GM10266 (cell line): ENCODE measurements at regions not wholly inside any gene's neighbourhood (a gene's known extent, or its start where the extent isn't known, plus 50 kb on each side); places are given as distances from the start of the nearest gene placed in this dataset.
"Not testable (repeated sequence)": the region's sequence is repeated elsewhere in the genome, so short reads cannot be mapped to it uniquely, and the experiment has no call there.

ENCODE experiments used
- DNase-seq: peaks from one replicate; pipeline ENCODE4 v3.0.0; 2012; ENCODE audit errors: extremely low spot score
- TF ChIP-seq, protein P1 (sequence below): IDR thresholded peaks from 2 replicates; pipeline ENCODE4 v1.5.1; 2012; ENCODE audit warnings: mild to moderate bottlenecking, low read depth; ENCODE audit not compliant: control insufficient read depth, insufficient read depth; ENCODE audit errors: missing control alignments

DNA sequence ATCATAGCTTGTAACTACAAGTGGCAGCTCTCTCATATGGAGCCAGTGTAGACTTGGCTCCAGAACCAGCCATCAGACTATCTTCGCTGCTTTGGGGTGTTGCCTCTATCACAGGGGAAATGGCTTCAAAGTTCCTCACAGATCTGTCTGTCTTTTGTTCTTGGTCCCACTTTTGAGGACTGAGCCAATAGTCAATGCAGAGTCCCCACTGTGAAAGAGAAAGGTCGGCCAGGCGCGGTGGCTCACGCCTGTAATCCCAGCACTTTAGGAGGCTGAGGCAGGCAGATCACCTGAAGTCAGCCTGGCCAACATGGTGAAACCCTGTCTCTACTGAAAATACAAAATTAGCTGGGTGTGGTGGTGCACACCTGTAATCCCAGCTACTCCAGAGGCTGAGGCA, 86.9 kb upstream of the FZD7 start:
- DNase-seq: not testable (repeated sequence)

DNA sequence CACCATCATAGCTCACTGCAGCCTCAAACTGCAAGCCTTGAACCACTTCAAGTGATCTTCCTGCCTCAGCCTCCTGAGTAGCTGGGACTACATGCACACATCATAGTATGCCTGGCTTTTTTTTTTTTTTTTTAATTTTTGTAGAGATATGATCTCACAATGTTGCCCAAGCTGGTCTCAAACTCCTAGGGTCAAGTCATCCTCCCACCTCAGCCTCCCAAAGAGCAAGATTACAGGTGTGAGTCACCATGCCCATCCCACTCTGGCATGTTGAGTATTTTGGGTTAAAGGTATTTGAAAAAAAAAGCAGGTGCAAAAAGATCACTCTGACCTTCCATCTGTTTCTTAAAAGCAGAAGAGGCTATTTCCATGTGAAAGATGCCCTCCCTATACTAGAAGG, 86.4 kb upstream of the FZD7 start:
- DNase-seq: no peak

DNA sequence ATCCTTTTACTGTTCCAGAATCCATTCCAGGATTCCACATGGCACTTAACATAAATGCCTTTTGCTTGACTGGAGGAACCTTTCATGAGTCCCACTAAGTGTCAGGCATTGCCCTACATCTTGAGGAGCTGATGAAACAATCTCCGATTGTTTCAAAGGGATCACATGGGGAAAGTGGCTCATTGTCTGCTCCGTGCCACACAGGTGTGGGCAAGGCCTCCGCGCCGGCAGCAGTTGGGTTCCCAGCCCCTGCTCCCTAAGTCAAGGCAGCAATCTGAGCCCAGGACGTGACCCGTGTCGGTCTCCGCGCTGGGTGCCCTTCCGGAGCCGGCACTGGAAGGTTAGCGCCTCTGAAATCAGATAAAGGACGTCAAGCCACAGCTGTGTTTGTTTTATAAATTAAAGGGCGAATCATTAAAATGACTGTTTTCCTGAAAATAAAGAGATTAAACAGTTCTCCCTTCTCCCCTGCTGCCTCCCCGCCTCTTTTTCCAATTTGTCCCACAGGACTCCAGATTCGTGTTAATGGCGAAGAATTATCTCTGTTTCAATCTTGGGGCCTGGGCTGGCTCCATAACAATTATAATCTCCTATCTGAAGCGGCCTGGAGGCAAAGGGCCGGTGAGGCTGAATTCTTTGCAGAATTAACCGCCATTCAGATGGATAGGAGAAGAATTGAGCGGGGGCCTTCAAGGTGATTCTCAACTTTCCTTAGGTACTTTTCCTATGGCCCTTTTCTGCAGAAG, 84.3 kb upstream of the FZD7 start:
- TF ChIP-seq, protein P1, sequence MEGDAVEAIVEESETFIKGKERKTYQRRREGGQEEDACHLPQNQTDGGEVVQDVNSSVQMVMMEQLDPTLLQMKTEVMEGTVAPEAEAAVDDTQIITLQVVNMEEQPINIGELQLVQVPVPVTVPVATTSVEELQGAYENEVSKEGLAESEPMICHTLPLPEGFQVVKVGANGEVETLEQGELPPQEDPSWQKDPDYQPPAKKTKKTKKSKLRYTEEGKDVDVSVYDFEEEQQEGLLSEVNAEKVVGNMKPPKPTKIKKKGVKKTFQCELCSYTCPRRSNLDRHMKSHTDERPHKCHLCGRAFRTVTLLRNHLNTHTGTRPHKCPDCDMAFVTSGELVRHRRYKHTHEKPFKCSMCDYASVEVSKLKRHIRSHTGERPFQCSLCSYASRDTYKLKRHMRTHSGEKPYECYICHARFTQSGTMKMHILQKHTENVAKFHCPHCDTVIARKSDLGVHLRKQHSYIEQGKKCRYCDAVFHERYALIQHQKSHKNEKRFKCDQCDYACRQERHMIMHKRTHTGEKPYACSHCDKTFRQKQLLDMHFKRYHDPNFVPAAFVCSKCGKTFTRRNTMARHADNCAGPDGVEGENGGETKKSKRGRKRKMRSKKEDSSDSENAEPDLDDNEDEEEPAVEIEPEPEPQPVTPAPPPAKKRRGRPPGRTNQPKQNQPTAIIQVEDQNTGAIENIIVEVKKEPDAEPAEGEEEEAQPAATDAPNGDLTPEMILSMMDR: no peak
- no peak for DNase-seq

More for the DNA sequence above, 86.4 kb upstream of the FZD7 start:
- TF ChIP-seq, protein P1: no peak

DNA sequence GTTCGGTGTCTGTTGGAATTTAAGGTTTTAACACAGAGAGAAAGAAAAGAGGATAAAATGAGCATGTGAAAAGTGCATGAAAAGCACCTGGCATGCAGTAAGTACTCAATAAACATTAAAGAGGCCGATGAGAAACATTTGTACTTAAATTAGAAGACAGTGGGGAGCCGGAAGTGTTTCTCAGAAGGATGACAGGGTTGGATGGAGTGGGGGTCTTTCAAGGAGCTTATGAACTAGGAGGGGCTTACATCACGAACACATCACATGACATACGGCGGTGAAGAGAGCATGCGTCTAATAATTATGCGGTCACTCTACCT, 83.8 kb upstream of the FZD7 start:
- TF ChIP-seq, protein P1: no peak
- no peak for DNase-seq

DNA sequence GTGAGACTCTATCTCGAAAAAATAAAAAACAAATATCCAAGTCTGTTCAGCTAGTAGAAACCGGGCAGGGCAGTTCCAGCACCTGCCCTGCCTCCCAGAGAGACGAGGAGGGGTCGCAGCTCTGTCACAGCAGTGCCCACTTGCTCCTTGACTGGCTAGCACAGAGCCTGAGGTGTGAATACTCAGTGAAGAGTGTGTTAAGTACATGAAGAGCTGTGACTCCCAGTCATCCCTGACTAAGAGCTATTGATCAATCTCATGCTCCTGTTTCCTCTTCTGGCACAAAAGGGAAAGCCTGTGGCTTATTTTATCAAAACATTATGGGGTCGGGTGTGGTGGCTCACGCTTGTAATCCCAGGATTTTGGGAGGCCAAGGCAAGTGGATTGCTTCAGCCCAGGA, 83.0 kb upstream of the FZD7 start:
- DNase-seq: no peak
- TF ChIP-seq, protein P1: no peak

DNA sequence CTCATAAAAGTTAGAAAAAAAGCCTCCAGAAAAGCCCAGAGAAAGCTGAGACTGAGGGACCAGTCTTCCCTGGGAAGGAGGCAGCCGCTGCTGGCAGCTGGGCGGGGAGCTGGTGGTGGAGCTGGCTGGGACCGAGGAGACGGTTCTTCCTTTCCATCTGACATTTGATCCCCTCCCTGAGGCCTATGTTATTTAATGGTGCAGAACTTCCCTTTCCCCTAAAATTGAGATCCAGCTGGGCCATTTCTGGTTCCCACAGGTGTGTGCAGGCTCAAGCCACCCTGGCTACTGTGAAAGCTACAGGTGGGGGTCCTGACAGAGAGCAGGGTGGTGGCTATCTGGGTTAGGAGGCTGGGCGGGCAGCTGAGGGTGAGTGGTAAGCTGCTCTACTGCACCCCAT, 81.5 kb upstream of the FZD7 start:
- no peak for DNase-seq

DNA sequence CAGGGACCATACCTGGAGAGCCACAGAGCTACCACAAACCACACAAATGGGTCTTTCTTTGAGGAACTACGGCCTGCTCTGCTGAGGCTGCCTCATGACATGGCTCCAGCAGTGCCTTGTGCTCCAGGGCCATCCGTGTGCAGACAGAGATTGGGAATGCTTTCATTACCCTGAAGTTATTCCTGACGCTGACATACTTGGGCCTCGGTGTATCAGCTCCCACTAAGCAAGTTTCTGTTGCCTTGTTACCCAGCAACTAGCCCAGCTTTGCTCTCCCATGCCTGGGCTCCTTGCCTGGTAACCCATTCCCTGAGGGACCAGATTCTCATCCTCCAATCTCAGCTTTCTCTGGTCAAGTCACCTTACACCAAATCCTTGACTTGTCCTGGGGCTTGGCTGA, 80.3 kb upstream of the FZD7 start:
- TF ChIP-seq, protein P1: no peak
- DNase-seq: no peak

More for the DNA sequence above, 81.5 kb upstream of the FZD7 start:
- TF ChIP-seq, protein P1: no peak

DNA sequence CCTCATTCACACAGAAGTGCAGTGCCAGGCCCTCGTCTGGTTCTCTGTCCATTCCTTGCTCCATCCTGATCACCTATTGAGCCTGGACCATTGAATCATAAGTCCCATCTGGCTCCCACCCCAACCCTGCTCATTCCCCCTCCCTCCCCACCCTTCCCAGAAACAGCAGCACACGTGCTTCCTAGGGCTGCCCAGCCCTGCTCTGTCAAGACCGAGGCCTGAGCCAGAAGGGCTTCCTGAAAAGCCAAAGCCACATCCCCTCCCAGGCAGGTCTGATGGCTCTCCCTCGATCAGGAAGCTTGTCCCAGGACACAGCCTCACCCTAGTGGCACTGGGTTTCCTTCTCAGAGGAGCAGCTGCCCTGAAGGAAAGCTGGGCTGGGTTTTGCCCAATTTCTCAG, 79.8 kb upstream of the FZD7 start:
- no peak for DNase-seq
- TF ChIP-seq, protein P1: no peak
